ENCODE measurements at regions not wholly inside any gene's neighbourhood (a gene's known extent, or its start where the extent isn't known, plus 50 kb on each side); places are given as distances from the start of the nearest gene placed in this dataset.

DNA sequence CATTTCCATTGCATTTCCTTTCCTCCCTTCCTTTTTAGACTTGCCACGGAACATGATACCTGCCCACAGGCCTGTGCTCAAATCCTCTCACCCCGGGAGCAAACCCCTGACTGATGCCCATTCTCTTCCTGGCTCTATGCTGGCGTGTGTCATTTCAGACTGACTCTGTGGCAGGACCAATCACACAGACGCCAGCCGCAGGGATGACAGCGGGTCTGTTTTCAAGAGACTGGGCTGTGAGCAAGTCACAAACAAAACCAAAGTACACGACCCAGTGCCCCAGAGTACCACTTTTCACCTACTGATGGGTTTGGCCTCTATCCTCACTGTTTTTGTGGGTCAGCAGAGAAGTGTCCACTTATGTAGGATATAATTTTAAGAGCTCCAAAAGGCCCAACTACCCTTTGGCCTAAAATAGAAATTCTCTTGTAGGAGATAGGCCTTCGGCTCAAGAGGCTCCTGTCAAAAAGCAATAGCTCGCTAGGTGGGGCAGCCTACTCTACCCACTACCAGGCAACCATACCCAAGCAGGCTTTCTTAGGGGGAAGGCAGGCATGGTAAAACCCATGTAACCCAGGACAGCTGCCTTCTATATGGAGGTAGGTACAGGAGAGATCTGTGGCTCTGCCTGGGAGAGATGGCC lies 215.7 kb downstream of the CDC5L start:
- TF ChIP-seq EP300 (IDR thresholded peaks at IDR 0.05; ENCODE audit: borderline replicate concordance in 1 of 2, low read depth in 1 of 2, low read length in 1 of 2) (no peak), RCOR1 (IDR thresholded peaks at IDR 0.05; ENCODE audit: low read length) (no peak), CHD2 (IDR thresholded peaks at IDR 0.05; ENCODE audit: low read length, partially characterized antibody) (no peak), POLR2AphosphoS5 (IDR thresholded peaks at IDR 0.05; ENCODE audit: low read depth, low read length) (no peak), YY1 (IDR thresholded peaks at IDR 0.05; ENCODE audit: low read depth) (no peak), RFX5 (IDR thresholded peaks at IDR 0.05; ENCODE audit: low read length) (no peak), NFIC (IDR thresholded peaks at IDR 0.05; ENCODE audit: borderline replicate concordance) (no peak)
- TF ChIP-seq, protein P1, sequence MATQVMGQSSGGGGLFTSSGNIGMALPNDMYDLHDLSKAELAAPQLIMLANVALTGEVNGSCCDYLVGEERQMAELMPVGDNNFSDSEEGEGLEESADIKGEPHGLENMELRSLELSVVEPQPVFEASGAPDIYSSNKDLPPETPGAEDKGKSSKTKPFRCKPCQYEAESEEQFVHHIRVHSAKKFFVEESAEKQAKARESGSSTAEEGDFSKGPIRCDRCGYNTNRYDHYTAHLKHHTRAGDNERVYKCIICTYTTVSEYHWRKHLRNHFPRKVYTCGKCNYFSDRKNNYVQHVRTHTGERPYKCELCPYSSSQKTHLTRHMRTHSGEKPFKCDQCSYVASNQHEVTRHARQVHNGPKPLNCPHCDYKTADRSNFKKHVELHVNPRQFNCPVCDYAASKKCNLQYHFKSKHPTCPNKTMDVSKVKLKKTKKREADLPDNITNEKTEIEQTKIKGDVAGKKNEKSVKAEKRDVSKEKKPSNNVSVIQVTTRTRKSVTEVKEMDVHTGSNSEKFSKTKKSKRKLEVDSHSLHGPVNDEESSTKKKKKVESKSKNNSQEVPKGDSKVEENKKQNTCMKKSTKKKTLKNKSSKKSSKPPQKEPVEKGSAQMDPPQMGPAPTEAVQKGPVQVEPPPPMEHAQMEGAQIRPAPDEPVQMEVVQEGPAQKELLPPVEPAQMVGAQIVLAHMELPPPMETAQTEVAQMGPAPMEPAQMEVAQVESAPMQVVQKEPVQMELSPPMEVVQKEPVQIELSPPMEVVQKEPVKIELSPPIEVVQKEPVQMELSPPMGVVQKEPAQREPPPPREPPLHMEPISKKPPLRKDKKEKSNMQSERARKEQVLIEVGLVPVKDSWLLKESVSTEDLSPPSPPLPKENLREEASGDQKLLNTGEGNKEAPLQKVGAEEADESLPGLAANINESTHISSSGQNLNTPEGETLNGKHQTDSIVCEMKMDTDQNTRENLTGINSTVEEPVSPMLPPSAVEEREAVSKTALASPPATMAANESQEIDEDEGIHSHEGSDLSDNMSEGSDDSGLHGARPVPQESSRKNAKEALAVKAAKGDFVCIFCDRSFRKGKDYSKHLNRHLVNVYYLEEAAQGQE (IDR thresholded peaks at IDR 0.05; ENCODE audit: low read depth, low read length): no peak
- TF ChIP-seq, protein P2, sequence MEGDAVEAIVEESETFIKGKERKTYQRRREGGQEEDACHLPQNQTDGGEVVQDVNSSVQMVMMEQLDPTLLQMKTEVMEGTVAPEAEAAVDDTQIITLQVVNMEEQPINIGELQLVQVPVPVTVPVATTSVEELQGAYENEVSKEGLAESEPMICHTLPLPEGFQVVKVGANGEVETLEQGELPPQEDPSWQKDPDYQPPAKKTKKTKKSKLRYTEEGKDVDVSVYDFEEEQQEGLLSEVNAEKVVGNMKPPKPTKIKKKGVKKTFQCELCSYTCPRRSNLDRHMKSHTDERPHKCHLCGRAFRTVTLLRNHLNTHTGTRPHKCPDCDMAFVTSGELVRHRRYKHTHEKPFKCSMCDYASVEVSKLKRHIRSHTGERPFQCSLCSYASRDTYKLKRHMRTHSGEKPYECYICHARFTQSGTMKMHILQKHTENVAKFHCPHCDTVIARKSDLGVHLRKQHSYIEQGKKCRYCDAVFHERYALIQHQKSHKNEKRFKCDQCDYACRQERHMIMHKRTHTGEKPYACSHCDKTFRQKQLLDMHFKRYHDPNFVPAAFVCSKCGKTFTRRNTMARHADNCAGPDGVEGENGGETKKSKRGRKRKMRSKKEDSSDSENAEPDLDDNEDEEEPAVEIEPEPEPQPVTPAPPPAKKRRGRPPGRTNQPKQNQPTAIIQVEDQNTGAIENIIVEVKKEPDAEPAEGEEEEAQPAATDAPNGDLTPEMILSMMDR (IDR thresholded peaks at IDR 0.05): no peak
- TF ChIP-seq, protein P3, sequence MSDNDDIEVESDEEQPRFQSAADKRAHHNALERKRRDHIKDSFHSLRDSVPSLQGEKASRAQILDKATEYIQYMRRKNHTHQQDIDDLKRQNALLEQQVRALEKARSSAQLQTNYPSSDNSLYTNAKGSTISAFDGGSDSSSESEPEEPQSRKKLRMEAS (IDR thresholded peaks at IDR 0.05; ENCODE audit: low read depth): no peak

Data from SK-N-SH (cell line).